HEK293 (cell line): ENCODE measurements at regions not wholly inside any gene's neighbourhood (a gene's known extent, or its start where the extent isn't known, plus 50 kb on each side); places are given as distances from the start of the nearest gene placed in this dataset.

Source experiments
- CTCF ChIA-PET: fragments of 350-600 bp; formaldehyde crosslinking; extraction: SDS; loops from one replicate; lab custom pipeline; 2021; ENCODE audit warnings: antibody characterized with exemption; lab: Yijun Ruan, JAX
- POLR2A ChIA-PET: fragments of 300-600 bp; formaldehyde crosslinking; extraction: SDS; loops from one replicate; lab custom pipeline; 2020; ENCODE audit warnings: antibody characterized with exemption, inconsistent platforms; lab: Yijun Ruan, JAX
- H3K27ac ChIP-seq: fragments of 200-500 bp; sonication (Bioruptor generic); 2 replicates; pipeline ENCODE4 v1.5.1; 2014; ENCODE audit warnings: low read depth, low read length, control low read depth, inconsistent platforms; ENCODE audit errors: extremely low read depth
- H3K36me3 ChIP-seq, 2 experiments: fragments of 200-500 bp in 1 of 2; sonication (Bioruptor generic) in 1 of 2; 1 replicate in 1 of 2; 2 replicates in 1 of 2; pipeline ENCODE4 v1.5.1; 2014 to 2017; ENCODE audit warnings: inconsistent platforms in 2 of 2, low read length in 2 of 2; ENCODE audit not compliant: control insufficient read depth in 2 of 2, insufficient read depth in 1 of 2
- H3K4me1 ChIP-seq: fragments of 200-500 bp; sonication (Bioruptor generic); 2 replicates; pipeline ENCODE4 v1.5.1; 2014; ENCODE audit warnings: mild to moderate bottlenecking, low read length, inconsistent platforms; ENCODE audit not compliant: control insufficient read depth, insufficient read depth
- H3K4me3 ChIP-seq: 2 replicates; pipeline ENCODE4 v1.5.1; 2011; ENCODE audit warnings: low read depth, mild to moderate bottlenecking, control low read depth, low read length, moderate library complexity
- H3K9me3 ChIP-seq: fragments of 200-500 bp; sonication (Bioruptor generic); 2 replicates; pipeline ENCODE4 v1.5.1; 2014; ENCODE audit warnings: low read depth, low read length, inconsistent platforms; ENCODE audit not compliant: control insufficient read depth, insufficient read depth
- BCL11A ChIP-seq: fragments of 450-650 bp; formaldehyde crosslinking; IDR thresholded peaks from 2 replicates; pipeline ENCODE4 v1.5.1; 2016; ENCODE audit warnings: low read depth, missing biosample characterization, missing genetic modification characterization
- BCL6B ChIP-seq: fragments of 450-650 bp; formaldehyde crosslinking; IDR thresholded peaks from 2 replicates; pipeline ENCODE4 v1.5.1; 2017; ENCODE audit warnings: missing biosample characterization, missing genetic modification characterization
- FEZF1 ChIP-seq: fragments of 450-650 bp; formaldehyde crosslinking; IDR thresholded peaks from 2 replicates; pipeline ENCODE4 v1.5.1; 2016; ENCODE audit warnings: missing biosample characterization, missing genetic modification characterization
- HIC1 ChIP-seq: fragments of 450-650 bp; formaldehyde crosslinking; IDR thresholded peaks from 2 replicates; pipeline ENCODE4 v1.5.1; 2016; ENCODE audit warnings: missing biosample characterization, missing genetic modification characterization
- HOXC10 ChIP-seq: sonication (generic); formaldehyde crosslinking; IDR thresholded peaks from 2 replicates; pipeline ENCODE4 v1.8.1; 2023; ENCODE audit warnings: mild to moderate bottlenecking, missing genetic modification reagents
- KLF8 ChIP-seq: fragments of 450-650 bp; formaldehyde crosslinking; IDR thresholded peaks from 2 replicates; pipeline ENCODE4 v1.5.1; 2016; ENCODE audit warnings: missing biosample characterization, missing genetic modification characterization
- OSR2 ChIP-seq: fragments of 450-650 bp; formaldehyde crosslinking; IDR thresholded peaks from 2 replicates; pipeline ENCODE4 v1.5.1; 2016; ENCODE audit warnings: missing biosample characterization, missing genetic modification characterization
- OVOL3 ChIP-seq: fragments of 450-650 bp; formaldehyde crosslinking; IDR thresholded peaks from 2 replicates; pipeline ENCODE4 v1.5.1; 2016; ENCODE audit warnings: missing biosample characterization, missing genetic modification characterization
- PRDM2 ChIP-seq: fragments of 450-650 bp; formaldehyde crosslinking; IDR thresholded peaks from 2 replicates; pipeline ENCODE4 v1.5.1; 2016; ENCODE audit warnings: missing biosample characterization, missing genetic modification characterization, borderline replicate concordance
- TCF7L2 ChIP-seq: IDR thresholded peaks from 2 replicates; pipeline ENCODE4 v1.6.1; 2011; ENCODE audit warnings: low read depth, mild to moderate bottlenecking, inconsistent platforms, low read length, moderate library complexity, borderline replicate concordance
- ZBTB8A ChIP-seq: fragments of 450-650 bp; formaldehyde crosslinking; IDR thresholded peaks from 2 replicates; pipeline ENCODE4 v1.5.1; 2016; ENCODE audit warnings: missing biosample characterization, missing genetic modification characterization
- ZEB2 ChIP-seq: fragments of 450-650 bp; formaldehyde crosslinking; IDR thresholded peaks from 2 replicates; pipeline ENCODE4 v1.5.1; 2016; ENCODE audit warnings: missing biosample characterization, missing genetic modification characterization
- ZFHX2 ChIP-seq: fragments of 450-650 bp; formaldehyde crosslinking; conservative IDR thresholded peaks from 2 replicates; pipeline ENCODE4 v1.5.1; 2016; ENCODE audit warnings: missing biosample characterization, missing genetic modification characterization
- ZFP69B ChIP-seq: fragments of 450-650 bp; formaldehyde crosslinking; IDR thresholded peaks from 2 replicates; pipeline ENCODE4 v1.5.1; 2016; ENCODE audit warnings: missing biosample characterization, missing genetic modification characterization
- ZNF324 ChIP-seq: fragments of 450-650 bp; formaldehyde crosslinking; IDR thresholded peaks from 2 replicates; pipeline ENCODE4 v1.5.1; 2016; ENCODE audit warnings: missing biosample characterization, missing genetic modification characterization
- ZNF398 ChIP-seq: fragments of 450-650 bp; formaldehyde crosslinking; IDR thresholded peaks from 2 replicates; pipeline ENCODE4 v1.5.1; 2017; ENCODE audit warnings: missing biosample characterization, missing genetic modification characterization
- ZNF473 ChIP-seq: fragments of 450-650 bp; formaldehyde crosslinking; IDR thresholded peaks from 2 replicates; pipeline ENCODE4 v1.5.1; 2017; ENCODE audit warnings: missing biosample characterization, missing genetic modification characterization
- ZNF558 ChIP-seq: fragments of 450-650 bp; formaldehyde crosslinking; IDR thresholded peaks from 2 replicates; pipeline ENCODE4 v1.5.1; 2016; ENCODE audit warnings: missing biosample characterization, missing genetic modification characterization
- ZNF645 ChIP-seq: fragments of 450-650 bp; formaldehyde crosslinking; IDR thresholded peaks from 2 replicates; pipeline ENCODE4; 2016; ENCODE audit warnings: missing biosample characterization, missing genetic modification characterization
- ZNF654 ChIP-seq: fragments of 450-650 bp; formaldehyde crosslinking; IDR thresholded peaks from 2 replicates; pipeline ENCODE4 v1.5.1; 2016; ENCODE audit warnings: low read depth, missing biosample characterization, missing genetic modification characterization
- ZNF704 ChIP-seq: fragments of 450-650 bp; formaldehyde crosslinking; IDR thresholded peaks from 2 replicates; pipeline ENCODE4 v1.5.1; 2016; ENCODE audit warnings: missing biosample characterization, missing genetic modification characterization
- ZXDB ChIP-seq: fragments of 450-650 bp; formaldehyde crosslinking; IDR thresholded peaks from 2 replicates; pipeline ENCODE4 v1.5.1; 2016; ENCODE audit warnings: missing biosample characterization, missing genetic modification characterization

- CTCF ChIA-PET = interaction anchor here (0.6 to 0.7 kb wide), 2 partner anchors 346 to 446 kb away, joined by 3 read pairs; no protein-coding TSS in a partner anchor
- Histone ChIP-seq H3K4me3 (no peak overlapping the region), H3K9me3 (no peaks in the 10 kb centered on the region), H3K27ac (no peak overlapping the region), H3K4me1 (no peaks in the 10 kb centered on the region), H3K36me3 (no peaks in the 10 kb centered on the region)
- POLR2A ChIA-PET = interaction anchor here (0.7 to 1.2 kb wide), 2 partner anchors 11 to 12 kb away, joined by 3 read pairs; no protein-coding TSS in a partner anchor
- peak; percentile 56; the same call in 1 of the 2 replicates for TF ChIP-seq BCL11A (tag by site-specific recombination)
- TF ChIP-seq HIC1 (tag by site-specific recombination) = peak; percentile 91
- no peak for TF ChIP-seq ZNF654 (tag by site-specific recombination)
- TF ChIP-seq OVOL3 = no peak
- peak; percentile 70 for TF ChIP-seq KLF8 (tag by site-specific recombination)
- TF ChIP-seq ZNF558 = peak; percentile 98
- TF ChIP-seq ZNF398 (tag by site-specific recombination) = 0 out of 2 replicates have a peak, but pooled peaks have one; percentile 18
- no peak for TF ChIP-seq TCF7L2
- TF ChIP-seq ZXDB (tag by site-specific recombination) = peak; percentile 28; the same call in 1 of the 2 replicates
- TF ChIP-seq ZEB2 (tag by site-specific recombination) = peak; percentile 41; the same call in 1 of the 2 replicates
- TF ChIP-seq, all 188 proteins: peak for 7
Measured at GRCh38 chr1:118661769-118662320, 326.3 kb downstream of the TBX15 start.

GRCh38 chr1:118660769-118661168, 327.4 kb downstream of the TBX15 start:
- Histone ChIP-seq H3K27ac (no peak overlapping the region), H3K4me3 (no peak overlapping the region), H3K9me3 (no peaks in the 10 kb centered on the region), H3K4me1 (no peaks in the 10 kb centered on the region), H3K36me3 (no peaks in the 10 kb centered on the region)
- POLR2A ChIA-PET = no interaction called here
- CTCF ChIA-PET = no interaction called here
- TF ChIP-seq BCL6B (no peak), ZFHX2 (tag by site-specific recombination) (no peak), ZNF324 (tag by site-specific recombination) (no peak), ZNF704 (tag by site-specific recombination) (no peak), HOXC10 (no peak), OSR2 (tag by site-specific recombination) (no peak), FEZF1 (tag by site-specific recombination) (no peak), ZFP69B (tag by site-specific recombination) (no peak), ZBTB8A (tag by site-specific recombination) (no peak), ZNF645 (tag by site-specific recombination) (no peak), ZNF473 (no peak), PRDM2 (tag by site-specific recombination) (no peak)
